ENCODE measurements at regions not wholly inside any gene's neighbourhood (a gene's known extent, or its start where the extent isn't known, plus 50 kb on each side); places are given as distances from the start of the nearest gene placed in this dataset.
"Not testable (repeated sequence)": the region's sequence is repeated elsewhere in the genome, so short reads cannot be mapped to it uniquely, and the experiment has no call there.

DNA sequence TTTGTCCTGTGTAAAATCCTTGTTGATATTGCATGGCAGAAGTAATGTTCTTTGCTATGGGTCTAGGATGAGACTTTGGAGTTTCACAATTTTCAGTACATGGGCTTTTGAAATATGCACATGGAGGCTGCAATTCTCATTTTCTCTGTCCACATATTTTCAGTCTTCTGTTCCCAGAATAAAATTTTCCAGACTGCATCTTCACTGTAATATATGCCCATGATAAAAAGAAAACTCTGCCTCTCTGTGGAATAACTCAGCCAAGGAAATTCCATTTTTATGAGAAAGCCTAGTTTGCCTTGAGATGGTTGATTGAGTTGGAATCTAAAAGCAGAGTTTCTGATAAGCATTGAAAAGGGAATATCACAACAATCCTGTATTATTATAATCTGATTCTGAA is 601.4 kb upstream of the AADAT start:
- Histone ChIP-seq H3K4me3 (ENCODE audit: low read depth, low read length, poor library complexity, severe bottlenecking) (no peak overlapping the region), H3F3A (ENCODE audit: insufficient read depth, low read length) (no peaks in the 10 kb centered on the region), H4K20me1 (ENCODE audit: insufficient read depth, low read length) (no peaks in the 10 kb centered on the region), H3K27me3 (ENCODE audit: insufficient read depth, low read length) (no peaks in the 10 kb centered on the region), H3K36me3 (ENCODE audit: insufficient read depth, low read length) (no peaks in the 10 kb centered on the region), H3K4me1 (ENCODE audit: insufficient read depth, low read length, severe bottlenecking) (no peaks in the 10 kb centered on the region), H3K4me2 (ENCODE audit: low read length) (no peak overlapping the region), H3K9me3 (ENCODE audit: low read length) (no peaks in the 10 kb centered on the region), H2AFZ (ENCODE audit: low read length) (no peak overlapping the region), H3K27ac (ENCODE audit: low read depth, low read length, poor library complexity, severe bottlenecking) (no peak overlapping the region), H3K9ac (ENCODE audit: low read length) (no peak overlapping the region), H3K79me2 (ENCODE audit: insufficient read depth, low read length) (no peaks in the 10 kb centered on the region), H3K9me2 (ENCODE audit: low read depth, low read length) (no peaks in the 10 kb centered on the region)
- TF ChIP-seq, protein P1, sequence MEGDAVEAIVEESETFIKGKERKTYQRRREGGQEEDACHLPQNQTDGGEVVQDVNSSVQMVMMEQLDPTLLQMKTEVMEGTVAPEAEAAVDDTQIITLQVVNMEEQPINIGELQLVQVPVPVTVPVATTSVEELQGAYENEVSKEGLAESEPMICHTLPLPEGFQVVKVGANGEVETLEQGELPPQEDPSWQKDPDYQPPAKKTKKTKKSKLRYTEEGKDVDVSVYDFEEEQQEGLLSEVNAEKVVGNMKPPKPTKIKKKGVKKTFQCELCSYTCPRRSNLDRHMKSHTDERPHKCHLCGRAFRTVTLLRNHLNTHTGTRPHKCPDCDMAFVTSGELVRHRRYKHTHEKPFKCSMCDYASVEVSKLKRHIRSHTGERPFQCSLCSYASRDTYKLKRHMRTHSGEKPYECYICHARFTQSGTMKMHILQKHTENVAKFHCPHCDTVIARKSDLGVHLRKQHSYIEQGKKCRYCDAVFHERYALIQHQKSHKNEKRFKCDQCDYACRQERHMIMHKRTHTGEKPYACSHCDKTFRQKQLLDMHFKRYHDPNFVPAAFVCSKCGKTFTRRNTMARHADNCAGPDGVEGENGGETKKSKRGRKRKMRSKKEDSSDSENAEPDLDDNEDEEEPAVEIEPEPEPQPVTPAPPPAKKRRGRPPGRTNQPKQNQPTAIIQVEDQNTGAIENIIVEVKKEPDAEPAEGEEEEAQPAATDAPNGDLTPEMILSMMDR (IDR thresholded peaks at IDR 0.05; ENCODE audit: low read length): no peak
- TF ChIP-seq EZH2 (IDR thresholded peaks at IDR 0.05; ENCODE audit: borderline replicate concordance, low read length): no peak

DNA sequence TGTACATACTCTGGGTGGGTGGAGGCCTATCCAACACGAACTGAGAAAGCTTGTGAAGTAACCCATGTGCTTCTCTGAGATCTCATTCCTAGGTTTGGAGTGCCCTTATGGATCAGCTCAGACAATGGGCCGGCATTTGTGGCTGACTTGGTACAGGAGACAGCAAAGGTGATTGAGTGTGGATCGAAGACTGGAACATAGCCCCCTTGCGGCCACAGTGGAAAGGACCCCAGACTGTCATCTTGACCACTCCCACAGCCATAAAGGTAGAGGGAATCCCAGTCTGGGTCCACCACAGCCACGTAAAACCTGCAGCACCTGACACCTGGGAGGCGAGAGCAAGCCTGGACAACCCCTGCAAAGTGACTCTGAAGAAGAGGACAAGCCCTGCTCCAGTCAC is 598.0 kb upstream of the AADAT start:
- H3K79me2 ChIP-seq (ENCODE audit: insufficient read depth, low read length): no peaks in the 10 kb centered on the region
- H3K4me2 ChIP-seq (ENCODE audit: low read length): no peak overlapping the region
- no peaks in the 10 kb centered on the region for H3K9me2 ChIP-seq (ENCODE audit: low read depth, low read length)
- no peaks in the 10 kb centered on the region for H3K9me3 ChIP-seq (ENCODE audit: low read length)
- no peak for TF ChIP-seq EZH2 (IDR thresholded peaks at IDR 0.05; ENCODE audit: borderline replicate concordance, low read length)
- TF ChIP-seq, protein P1 (IDR thresholded peaks at IDR 0.05; ENCODE audit: low read length): no peak
- H3K27ac ChIP-seq (ENCODE audit: low read depth, low read length, poor library complexity, severe bottlenecking): no peak overlapping the region
- no peak overlapping the region for H2AFZ ChIP-seq (ENCODE audit: low read length)
- no peaks in the 10 kb centered on the region for H3K36me3 ChIP-seq (ENCODE audit: insufficient read depth, low read length)
- no peak overlapping the region for H3K4me3 ChIP-seq (ENCODE audit: low read depth, low read length, poor library complexity, severe bottlenecking)
- H3K4me1 ChIP-seq (ENCODE audit: insufficient read depth, low read length, severe bottlenecking): no peaks in the 10 kb centered on the region
- H3K9ac ChIP-seq (ENCODE audit: low read length): no peak overlapping the region
- H3F3A ChIP-seq (ENCODE audit: insufficient read depth, low read length): no peaks in the 10 kb centered on the region
- no peaks in the 10 kb centered on the region for H3K27me3 ChIP-seq (ENCODE audit: insufficient read depth, low read length)
- H4K20me1 ChIP-seq (ENCODE audit: insufficient read depth, low read length): no peaks in the 10 kb centered on the region

- not testable (repeated sequence) for H3K27me3 ChIP-seq (ENCODE audit: insufficient read depth, low read length); H4K20me1 ChIP-seq (ENCODE audit: insufficient read depth, low read length); H3K36me3 ChIP-seq (ENCODE audit: insufficient read depth, low read length); H3K27ac ChIP-seq (ENCODE audit: low read depth, low read length, poor library complexity, severe bottlenecking); H2AFZ ChIP-seq (ENCODE audit: low read length); H3K4me2 ChIP-seq (ENCODE audit: low read length); H3K79me2 ChIP-seq (ENCODE audit: insufficient read depth, low read length); H3K4me3 ChIP-seq (ENCODE audit: low read depth, low read length, poor library complexity, severe bottlenecking); H3K4me1 ChIP-seq (ENCODE audit: insufficient read depth, low read length, severe bottlenecking); H3K9me2 ChIP-seq (ENCODE audit: low read depth, low read length); H3K9me3 ChIP-seq (ENCODE audit: low read length); H3K9ac ChIP-seq (ENCODE audit: low read length); H3F3A ChIP-seq (ENCODE audit: insufficient read depth, low read length)
Observed at GRCh38 chr4:170685701-170686100, 595.9 kb upstream of the AADAT start.

GRCh38 chr4:170682558-170683294 is 593.0 kb upstream of the AADAT start:
- H2AFZ ChIP-seq (ENCODE audit: low read length): no peak overlapping the region
- no peaks in the 10 kb centered on the region for H4K20me1 ChIP-seq (ENCODE audit: insufficient read depth, low read length)
- no peaks in the 10 kb centered on the region for H3K9me2 ChIP-seq (ENCODE audit: low read depth, low read length)
- H3K4me2 ChIP-seq (ENCODE audit: low read length): no peak overlapping the region
- no peak overlapping the region for H3K9ac ChIP-seq (ENCODE audit: low read length)
- H3K27ac ChIP-seq (ENCODE audit: low read depth, low read length, poor library complexity, severe bottlenecking): no peak overlapping the region
- no peaks in the 10 kb centered on the region for H3K79me2 ChIP-seq (ENCODE audit: insufficient read depth, low read length)
- H3K36me3 ChIP-seq (ENCODE audit: insufficient read depth, low read length): no peaks in the 10 kb centered on the region
- H3K9me3 ChIP-seq (ENCODE audit: low read length): no peaks in the 10 kb centered on the region
- no peaks in the 10 kb centered on the region for H3K4me1 ChIP-seq (ENCODE audit: insufficient read depth, low read length, severe bottlenecking)
- TF ChIP-seq, protein P1 (IDR thresholded peaks at IDR 0.05; ENCODE audit: low read length): no peak
- TF ChIP-seq EZH2 (IDR thresholded peaks at IDR 0.05; ENCODE audit: borderline replicate concordance, low read length): no peak
- H3K4me3 ChIP-seq (ENCODE audit: low read depth, low read length, poor library complexity, severe bottlenecking): no peak overlapping the region
- no peaks in the 10 kb centered on the region for H3K27me3 ChIP-seq (ENCODE audit: insufficient read depth, low read length)
- H3F3A ChIP-seq (ENCODE audit: insufficient read depth, low read length): no peaks in the 10 kb centered on the region

DNA sequence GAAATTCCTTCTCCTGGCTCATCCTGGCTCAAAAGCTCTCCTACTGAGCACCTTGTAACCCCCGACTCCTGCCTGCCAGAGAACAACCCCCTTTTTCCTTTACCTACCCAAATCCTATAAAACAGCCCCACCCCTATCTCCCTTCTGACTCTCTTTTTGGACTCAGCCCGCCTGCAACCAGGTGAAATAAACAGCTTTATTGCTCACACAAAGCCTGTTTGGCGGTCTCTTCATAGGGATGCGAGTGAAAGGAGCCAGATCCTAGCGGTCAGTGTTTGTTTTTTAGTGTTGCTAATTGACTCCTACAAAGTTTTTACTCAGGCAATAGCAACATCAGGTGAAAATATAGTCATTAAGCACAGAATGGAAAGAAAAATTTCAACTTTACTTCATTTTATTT is 592.3 kb upstream of the AADAT start:
- H3K27me3 ChIP-seq (ENCODE audit: insufficient read depth, low read length); H3K79me2 ChIP-seq (ENCODE audit: insufficient read depth, low read length); H3K9ac ChIP-seq (ENCODE audit: low read length): not testable (repeated sequence)

More for the DNA sequence above, 592.3 kb upstream of the AADAT start:
- H4K20me1 ChIP-seq (ENCODE audit: insufficient read depth, low read length); H3K9me2 ChIP-seq (ENCODE audit: low read depth, low read length); H3K36me3 ChIP-seq (ENCODE audit: insufficient read depth, low read length); H3K27ac ChIP-seq (ENCODE audit: low read depth, low read length, poor library complexity, severe bottlenecking); H3K4me1 ChIP-seq (ENCODE audit: insufficient read depth, low read length, severe bottlenecking); H2AFZ ChIP-seq (ENCODE audit: low read length); H3K4me3 ChIP-seq (ENCODE audit: low read depth, low read length, poor library complexity, severe bottlenecking); H3K9me3 ChIP-seq (ENCODE audit: low read length); H3F3A ChIP-seq (ENCODE audit: insufficient read depth, low read length); H3K4me2 ChIP-seq (ENCODE audit: low read length): not testable (repeated sequence)

Data from OCI-LY1 (cell line).